ENCODE measurements at regions not wholly inside any gene's neighbourhood (a gene's known extent, or its start where the extent isn't known, plus 50 kb on each side); places are given as distances from the start of the nearest gene placed in this dataset.
"Not testable (repeated sequence)": the region's sequence is repeated elsewhere in the genome, so short reads cannot be mapped to it uniquely, and the experiment has no call there.

- no peak overlapping the region for H3K27ac ChIP-seq (ENCODE audit: low read depth, low read length)
- H3K9me3 ChIP-seq (ENCODE audit: control insufficient read depth in 1 of 2, insufficient read depth in 1 of 2, low read depth in 1 of 2, low read length in 2 of 2): no peaks in the 10 kb centered on the region
- H3K9me2 ChIP-seq (ENCODE audit: insufficient read depth): no peaks in the 10 kb centered on the region
- peaks cover 0 to 4% of the 10 kb centered on the region in 2 experiments; a peak in 1 of 4 replicates for H3K4me1 ChIP-seq (ENCODE audit: control insufficient read depth in 1 of 2, insufficient read depth in 2 of 2, low read length in 2 of 2)
- ChIA-PET RAD21 (ENCODE audit: low non-redundant PET in 1 of 2, low total read pairs in 2 of 2, uncharacterized antibody in 2 of 2, unreplicated experiment in 2 of 2) (no interaction called here), POLR2A (no interaction called here), CTCF (interaction anchor here (1.5 to 1.9 kb wide), 4 partner anchors 18 to 185 kb away, joined by 4 to 6 read pairs (median 5); no protein-coding TSS in a partner anchor)
- H3K4me2 ChIP-seq (ENCODE audit: low read length): no peak overlapping the region
- intact Hi-C loops (cut with micrococcal nuclease): no loop called here
- H3K79me2 ChIP-seq (ENCODE audit: insufficient read depth, low read length): no peaks in the 10 kb centered on the region
- peak; percentile 37; the same call in 1 of the 2 replicates for TF ChIP-seq RAD21 (IDR thresholded peaks at IDR 0.05; ENCODE audit: low read depth)
- no peak for TF ChIP-seq SRF (IDR thresholded peaks at IDR 0.05; ENCODE audit: low read depth)
- peak; percentile 62 to 76 (median 72); a peak in 5 of 6 replicates for TF ChIP-seq CTCF (IDR thresholded peaks at IDR 0.05 in 2 of 3, conservative IDR thresholded peaks at IDR 0.05 in 1 of 3; ENCODE audit: borderline replicate concordance in 1 of 3, insufficient read depth in 1 of 3, low read depth in 2 of 3, low read length in 2 of 3)
- DNase-seq (ENCODE audit: low read depth, low spot score): peak; percentile 56
- H3K27me3 ChIP-seq (ENCODE audit: insufficient read depth, low read length): no peaks in the 10 kb centered on the region
- H4K20me1 ChIP-seq (ENCODE audit: insufficient read depth): no peaks in the 10 kb centered on the region
- H2AFZ ChIP-seq (ENCODE audit: low read depth, low read length, poor library complexity, severe bottlenecking): no peak overlapping the region
- H3K9ac ChIP-seq (ENCODE audit: low read length): no peak overlapping the region
- no TSS peak for BruUV-seq (replicated peaks)
- H3K36me3 ChIP-seq (ENCODE audit: control insufficient read depth in 1 of 2, insufficient read depth in 2 of 2, low read length in 2 of 2): no peaks in the 10 kb centered on the region
- peak; percentile 98 for ATAC-seq
- no peak overlapping the region for H3K4me3 ChIP-seq (replicated peaks in 1 of 2; ENCODE audit: low read depth in 1 of 2, low read length in 2 of 2)
Measured at GRCh38 chr7:142626420-142627035, 122.7 kb upstream of the PRSS1 start.

GRCh38 chr7:142625216-142625615 lies 124.1 kb upstream of the PRSS1 start:
- H3K27me3 ChIP-seq (ENCODE audit: insufficient read depth, low read length); ATAC-seq; H3K27ac ChIP-seq (ENCODE audit: low read depth, low read length); intact Hi-C loops (cut with micrococcal nuclease); H4K20me1 ChIP-seq (ENCODE audit: insufficient read depth); H3K79me2 ChIP-seq (ENCODE audit: insufficient read depth, low read length); H3K9ac ChIP-seq (ENCODE audit: low read length); H3K4me2 ChIP-seq (ENCODE audit: low read length); H3K36me3 ChIP-seq (ENCODE audit: control insufficient read depth in 1 of 2, insufficient read depth in 2 of 2, low read length in 2 of 2); H3K9me2 ChIP-seq (ENCODE audit: insufficient read depth); H3K9me3 ChIP-seq (ENCODE audit: control insufficient read depth in 1 of 2, insufficient read depth in 1 of 2, low read depth in 1 of 2, low read length in 2 of 2); POLR2A ChIA-PET; BruUV-seq (replicated peaks); H3K4me3 ChIP-seq (replicated peaks in 1 of 2; ENCODE audit: low read depth in 1 of 2, low read length in 2 of 2); H2AFZ ChIP-seq (ENCODE audit: low read depth, low read length, poor library complexity, severe bottlenecking); DNase-seq (ENCODE audit: low read depth, low spot score); H3K4me1 ChIP-seq (ENCODE audit: control insufficient read depth in 1 of 2, insufficient read depth in 2 of 2, low read length in 2 of 2): not testable (repeated sequence)
- ChIA-PET RAD21 (ENCODE audit: low non-redundant PET in 1 of 2, low total read pairs in 2 of 2, uncharacterized antibody in 2 of 2, unreplicated experiment in 2 of 2) (interaction anchor here in 1 of 2 experiments (1.3 kb wide), 1 partner anchor 158 kb away, joined by 4 read pairs; no protein-coding TSS in a partner anchor), CTCF (interaction anchor here (0.9 to 2.1 kb wide), 7 partner anchors 16 to 186 kb away, joined by 4 to 8 read pairs (median 5); no protein-coding TSS in a partner anchor)

Measured in HCT116 (cell line).